ENCODE measurements at regions not wholly inside any gene's neighbourhood (a gene's known extent, or its start where the extent isn't known, plus 50 kb on each side); places are given as distances from the start of the nearest gene placed in this dataset.

DNA sequence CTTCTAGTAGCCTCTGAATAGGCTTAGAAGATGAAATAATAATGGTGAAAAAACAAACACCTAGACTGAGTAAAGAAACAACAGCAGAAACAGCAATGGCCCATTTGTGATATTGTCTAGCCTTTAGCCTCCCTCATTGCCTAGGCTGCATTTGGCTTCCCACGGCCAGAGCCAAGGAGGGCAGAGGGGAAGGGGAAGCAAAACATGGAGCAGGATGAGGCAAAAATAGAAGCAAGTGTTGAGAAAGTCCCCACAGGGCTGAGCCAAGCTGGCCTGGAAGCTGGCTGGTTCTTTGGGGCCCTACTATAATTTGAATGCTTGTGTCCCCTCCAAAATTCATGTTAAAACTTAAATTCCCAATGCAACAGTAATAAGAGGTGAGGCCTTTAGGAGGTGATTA lies 60.2 kb upstream of the KSR1 start:
- no peak overlapping the region for H3K27ac Mint-ChIP-seq (ENCODE audit: unreplicated experiment)

DNA sequence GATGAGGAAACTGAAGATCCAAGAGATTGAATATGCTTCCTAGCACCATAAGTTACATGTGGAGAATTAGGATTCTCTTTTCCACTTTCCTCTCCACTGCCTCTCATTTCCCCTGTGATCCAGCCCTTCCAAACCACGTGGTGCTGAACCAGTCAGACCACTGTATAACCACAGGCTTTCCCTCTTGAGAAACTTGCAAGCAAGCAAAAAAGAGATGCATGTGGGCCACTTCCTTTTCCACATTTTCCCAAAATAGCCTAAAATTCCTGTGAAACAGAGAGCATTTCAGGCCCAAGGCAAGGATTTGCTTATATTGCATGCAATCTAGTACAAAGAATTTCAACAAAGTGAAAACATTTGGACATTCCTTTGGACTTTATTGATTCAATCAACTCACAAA lies 59.3 kb upstream of the KSR1 start:
- Mint-ChIP-seq H3K9me3 (ENCODE audit: unreplicated experiment) (peaks cover 16% of the 10 kb centered on the region), H3K4me3 (ENCODE audit: unreplicated experiment) (no peak overlapping the region), H3K36me3 (ENCODE audit: low read depth, unreplicated experiment) (no peaks in the 10 kb centered on the region), H3K4me1 (ENCODE audit: low read depth, unreplicated experiment) (peaks cover 5% of the 10 kb centered on the region), H3K27ac (ENCODE audit: unreplicated experiment) (no peak overlapping the region), H3K27me3 (ENCODE audit: low read depth, unreplicated experiment) (peaks cover 9% of the 10 kb centered on the region)
- Histone ChIP-seq H2AFZ (ENCODE audit: low read depth, low read length) (no peak overlapping the region), H4K20me1 (ENCODE audit: insufficient read depth, low read length) (no peaks in the 10 kb centered on the region), H3K79me2 (ENCODE audit: insufficient read depth, low read length) (no peaks in the 10 kb centered on the region), H3K4me3 (ENCODE audit: insufficient read depth, low read depth, low read length) (no peak overlapping the region), H3K27me3 (ENCODE audit: insufficient read depth, low read length) (no peaks in the 10 kb centered on the region), H3K36me3 (ENCODE audit: insufficient read depth, low read length) (no peaks in the 10 kb centered on the region), H3K4me1 (ENCODE audit: insufficient read depth, low read length) (no peaks in the 10 kb centered on the region), H3K4me2 (ENCODE audit: low read length) (no peak overlapping the region), H3K27ac (ENCODE audit: low read depth, low read length) (no peak overlapping the region), H3K9ac (ENCODE audit: low read length) (no peak overlapping the region), H3K9me3 (ENCODE audit: insufficient read depth, low read depth, low read length) (peaks cover 2% of the 10 kb centered on the region)
- no peak for TF ChIP-seq CTCF (IDR thresholded peaks at IDR 0.05; ENCODE audit: insufficient read depth, low read depth, low read length)
- no peak for TF ChIP-seq EZH2 (IDR thresholded peaks at IDR 0.05; ENCODE audit: insufficient read depth, low read length)
- FAIRE-seq = peak; percentile 59
- peak; percentile 55 for DNase-seq (ENCODE audit: low read depth)

More for the DNA sequence above, 60.2 kb upstream of the KSR1 start:
- FAIRE-seq (no peak), DNase-seq (ENCODE audit: low read depth) (no peak)
- H3K27me3 Mint-ChIP-seq (ENCODE audit: low read depth, unreplicated experiment) = peaks cover 12% of the 10 kb centered on the region
- H3K9me3 Mint-ChIP-seq (ENCODE audit: unreplicated experiment) = peaks cover 16% of the 10 kb centered on the region
- Histone ChIP-seq H3K4me2 (ENCODE audit: low read length) (no peak overlapping the region), H3K9ac (ENCODE audit: low read length) (no peak overlapping the region), H3K79me2 (ENCODE audit: insufficient read depth, low read length) (no peaks in the 10 kb centered on the region), H3K27ac (ENCODE audit: low read depth, low read length) (no peak overlapping the region), H3K4me1 (ENCODE audit: insufficient read depth, low read length) (no peaks in the 10 kb centered on the region), H2AFZ (ENCODE audit: low read depth, low read length) (no peak overlapping the region), H3K9me3 (ENCODE audit: insufficient read depth, low read depth, low read length) (peaks cover 2% of the 10 kb centered on the region), H3K27me3 (ENCODE audit: insufficient read depth, low read length) (no peaks in the 10 kb centered on the region), H3K4me3 (ENCODE audit: insufficient read depth, low read depth, low read length) (no peak overlapping the region), H4K20me1 (ENCODE audit: insufficient read depth, low read length) (no peaks in the 10 kb centered on the region), H3K36me3 (ENCODE audit: insufficient read depth, low read length) (no peaks in the 10 kb centered on the region)
- H3K36me3 Mint-ChIP-seq (ENCODE audit: low read depth, unreplicated experiment) = no peaks in the 10 kb centered on the region
- H3K4me3 Mint-ChIP-seq (ENCODE audit: unreplicated experiment) = no peak overlapping the region
- peaks cover 8% of the 10 kb centered on the region for H3K4me1 Mint-ChIP-seq (ENCODE audit: low read depth, unreplicated experiment)
- TF ChIP-seq CTCF (IDR thresholded peaks at IDR 0.05; ENCODE audit: insufficient read depth, low read depth, low read length) = no peak

DNA sequence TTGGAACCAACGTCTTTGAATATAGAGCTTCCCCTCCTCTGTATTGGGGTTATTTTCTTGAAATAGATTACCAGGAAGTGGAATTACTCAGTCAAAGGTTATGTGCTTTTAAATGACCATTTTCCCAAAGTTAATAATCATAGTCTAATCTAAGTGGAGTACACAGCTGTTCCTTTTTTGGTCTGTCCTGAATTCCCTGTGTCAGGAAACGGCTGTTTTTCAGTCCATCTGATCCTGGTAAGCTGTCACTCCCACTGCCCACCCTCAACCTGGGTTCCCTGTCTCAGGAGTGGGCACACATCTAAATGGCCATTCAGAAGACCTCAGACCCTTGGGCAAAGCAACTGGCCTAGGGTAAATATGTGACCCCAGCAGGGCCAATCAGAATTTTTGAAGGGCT lies 57.6 kb upstream of the KSR1 start:
- Mint-ChIP-seq H3K4me1 (ENCODE audit: low read depth, unreplicated experiment) (peaks cover 9% of the 10 kb centered on the region), H3K4me3 (ENCODE audit: unreplicated experiment) (no peak overlapping the region)

More for the DNA sequence above, 57.6 kb upstream of the KSR1 start:
- no peak overlapping the region for H2AFZ ChIP-seq (ENCODE audit: low read depth, low read length)
- Mint-ChIP-seq H3K27ac (ENCODE audit: unreplicated experiment) (no peak overlapping the region), H3K36me3 (ENCODE audit: low read depth, unreplicated experiment) (no peaks in the 10 kb centered on the region), H3K9me3 (ENCODE audit: unreplicated experiment) (peaks cover 12% of the 10 kb centered on the region), H3K27me3 (ENCODE audit: low read depth, unreplicated experiment) (peaks cover 6% of the 10 kb centered on the region)
- no peak overlapping the region for H3K4me3 ChIP-seq (ENCODE audit: insufficient read depth, low read depth, low read length)
- no peaks in the 10 kb centered on the region for H3K4me1 ChIP-seq (ENCODE audit: insufficient read depth, low read length)
- no peaks in the 10 kb centered on the region for H3K79me2 ChIP-seq (ENCODE audit: insufficient read depth, low read length)
- DNase-seq (ENCODE audit: low read depth) (no peak), FAIRE-seq (no peak)
- no peaks in the 10 kb centered on the region for H4K20me1 ChIP-seq (ENCODE audit: insufficient read depth, low read length)
- no peak overlapping the region for H3K4me2 ChIP-seq (ENCODE audit: low read length)
- H3K27me3 ChIP-seq (ENCODE audit: insufficient read depth, low read length) = no peaks in the 10 kb centered on the region
- H3K27ac ChIP-seq (ENCODE audit: low read depth, low read length) = no peak overlapping the region
- TF ChIP-seq EZH2 (IDR thresholded peaks at IDR 0.05; ENCODE audit: insufficient read depth, low read length) (no peak), CTCF (IDR thresholded peaks at IDR 0.05; ENCODE audit: insufficient read depth, low read depth, low read length) (no peak)
- H3K36me3 ChIP-seq (ENCODE audit: insufficient read depth, low read length) = no peaks in the 10 kb centered on the region
- no peak overlapping the region for H3K9ac ChIP-seq (ENCODE audit: low read length)
- H3K9me3 ChIP-seq (ENCODE audit: insufficient read depth, low read depth, low read length) = peaks cover 2% of the 10 kb centered on the region
